Tibial nerve (tissue), 4 donors: ENCODE measurements at regions not wholly inside any gene's neighbourhood (a gene's known extent, or its start where the extent isn't known, plus 50 kb on each side); places are given as distances from the start of the nearest gene placed in this dataset.

ENCODE experiments used
- DNase-seq, 2 donors: peaks; one replicate each; pipeline ENCODE4 v3.0.0-alpha.2; 2019; ENCODE audit warnings: low spot score in 2 of 2
- H3K27ac ChIP-seq, 4 donors: fragments of 200-600 bp; sonication (generic) in 3 of 4; one replicate each; pipeline ENCODE4 v1.5.1; 2017 to 2019; ENCODE audit warnings: mild to moderate bottlenecking in 1 of 4
- H3K27me3 ChIP-seq, 2 donors: fragments of 200-600 bp; sonication (generic) in 1 of 2; one replicate each; pipeline versions ENCODE4 v1.5.1 to v1.6.0; 2017 to 2019
- H3K36me3 ChIP-seq, 3 donors: fragments of 200-600 bp; sonication (generic); one replicate each; pipeline ENCODE4 v1.5.1; 2018 to 2019
- H3K4me1 ChIP-seq, 4 donors: fragments of 200-600 bp; sonication (generic) in 3 of 4; one replicate each; pipeline ENCODE4 v1.5.1; 2017 to 2019
- H3K4me3 ChIP-seq, 4 donors: fragments of 200-600 bp; sonication (generic) in 3 of 4; one replicate each; pipeline ENCODE4 v1.5.1; 2017 to 2019; ENCODE audit warnings: mild to moderate bottlenecking in 1 of 4, moderate library complexity in 1 of 4
- H3K9me3 ChIP-seq, 4 donors: fragments of 200-600 bp; sonication (generic) in 3 of 4; one replicate each; pipeline ENCODE4 v1.5.1; 2017 to 2019
- EP300 ChIP-seq, 2 donors: sonication (generic); formaldehyde crosslinking; IDR thresholded peaks; one replicate each; pipeline ENCODE4 v1.6.1; 2017; ENCODE audit warnings: antibody characterized with exemption in 2 of 2, mild to moderate bottlenecking in 1 of 2
- POLR2A ChIP-seq, 2 donors: fragments of 450-650 bp; IDR thresholded peaks; one replicate each; pipeline ENCODE4 v1.6.1; 2017; ENCODE audit warnings: antibody characterized with exemption in 2 of 2, mild to moderate bottlenecking in 2 of 2, moderate library complexity in 2 of 2
- WGBS, 2 donors: methylation state at CpG; one replicate each; pipeline ENCODE4 v1.1.5; 2018; 5-methylcytosine and 5-hydroxymethylcytosine counted together
- TF ChIP-seq, protein P1 (sequence below), 5 experiments: fragments of 200-600 bp in 3 of 5; fragments of 450-650 bp in 2 of 5; sonication (generic) in 3 of 5; IDR thresholded peaks; one replicate each; pipeline ENCODE4 v1.5.1; 2016 to 2019; ENCODE audit warnings: antibody characterized with exemption in 5 of 5, mild to moderate bottlenecking in 3 of 5, moderate library complexity in 2 of 5

DNA sequence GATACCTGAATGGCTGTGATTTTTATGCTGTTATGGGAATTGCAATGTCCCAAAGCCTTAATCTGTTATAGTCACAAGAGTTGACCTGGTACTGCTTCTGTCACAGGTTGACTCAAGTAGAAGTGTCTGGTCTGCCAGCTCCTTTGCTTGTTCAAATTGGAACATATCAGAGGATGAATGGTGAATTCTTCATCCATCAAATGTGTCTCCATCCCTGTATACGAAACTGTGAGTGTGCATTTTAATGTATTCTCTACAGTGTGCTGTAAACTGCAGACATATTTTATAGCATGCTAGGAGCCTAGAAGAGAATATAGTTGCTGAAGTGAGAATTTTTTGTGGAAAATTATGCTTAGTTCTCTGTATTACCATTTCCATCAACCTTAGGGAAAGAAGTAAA lies 608.4 kb downstream of the AMY1C start:
- no peaks in the 10 kb centered on the region for H3K4me1 ChIP-seq
- no peak for DNase-seq
- H3K9me3 ChIP-seq, result no peaks in the 10 kb centered on the region
- 41 to 50% methylated on average over 1 of the region's 1 CpG for WGBS, 2 donors
- TF ChIP-seq, protein P1, sequence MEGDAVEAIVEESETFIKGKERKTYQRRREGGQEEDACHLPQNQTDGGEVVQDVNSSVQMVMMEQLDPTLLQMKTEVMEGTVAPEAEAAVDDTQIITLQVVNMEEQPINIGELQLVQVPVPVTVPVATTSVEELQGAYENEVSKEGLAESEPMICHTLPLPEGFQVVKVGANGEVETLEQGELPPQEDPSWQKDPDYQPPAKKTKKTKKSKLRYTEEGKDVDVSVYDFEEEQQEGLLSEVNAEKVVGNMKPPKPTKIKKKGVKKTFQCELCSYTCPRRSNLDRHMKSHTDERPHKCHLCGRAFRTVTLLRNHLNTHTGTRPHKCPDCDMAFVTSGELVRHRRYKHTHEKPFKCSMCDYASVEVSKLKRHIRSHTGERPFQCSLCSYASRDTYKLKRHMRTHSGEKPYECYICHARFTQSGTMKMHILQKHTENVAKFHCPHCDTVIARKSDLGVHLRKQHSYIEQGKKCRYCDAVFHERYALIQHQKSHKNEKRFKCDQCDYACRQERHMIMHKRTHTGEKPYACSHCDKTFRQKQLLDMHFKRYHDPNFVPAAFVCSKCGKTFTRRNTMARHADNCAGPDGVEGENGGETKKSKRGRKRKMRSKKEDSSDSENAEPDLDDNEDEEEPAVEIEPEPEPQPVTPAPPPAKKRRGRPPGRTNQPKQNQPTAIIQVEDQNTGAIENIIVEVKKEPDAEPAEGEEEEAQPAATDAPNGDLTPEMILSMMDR (IDR thresholded peaks at IDR 0.05), result no peak
- TF ChIP-seq EP300 (IDR thresholded peaks at IDR 0.05) (no peak), POLR2A (IDR thresholded peaks at IDR 0.05) (no peak)
- H3K36me3 ChIP-seq, result no peaks in the 10 kb centered on the region
- no peaks in the 10 kb centered on the region for H3K27me3 ChIP-seq
- no peak overlapping the region for H3K27ac ChIP-seq
- no peak overlapping the region for H3K4me3 ChIP-seq

DNA sequence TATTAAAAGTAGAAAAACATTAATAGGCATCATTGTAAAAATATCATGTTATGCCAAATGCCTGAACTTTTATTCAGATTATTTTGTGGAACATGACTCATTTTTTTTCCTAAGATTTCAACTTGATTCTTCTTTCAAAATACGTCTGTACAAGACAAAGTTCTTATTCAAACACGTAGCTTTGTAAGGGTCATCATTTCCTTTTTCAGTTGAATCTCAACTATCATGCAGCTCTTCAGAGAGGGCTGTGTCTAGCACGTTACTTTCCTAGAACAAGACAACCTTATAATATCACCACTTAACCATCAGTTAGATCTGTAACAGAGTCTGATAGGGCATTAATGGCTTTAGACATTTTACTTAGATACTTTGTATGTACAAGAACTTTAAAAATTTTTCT lies 608.9 kb downstream of the AMY1C start:
- H3K4me3 ChIP-seq, result no peak overlapping the region
- WGBS, 2 donors, result 21 to 30% methylated on average over 3 of the region's 3 CpGs
- H3K4me1 ChIP-seq, result no peaks in the 10 kb centered on the region
- no peak for DNase-seq
- H3K27ac ChIP-seq, result no peak overlapping the region
- H3K9me3 ChIP-seq, result no peaks in the 10 kb centered on the region
- no peak for TF ChIP-seq POLR2A (IDR thresholded peaks at IDR 0.05)
- TF ChIP-seq, protein P1 (IDR thresholded peaks at IDR 0.05), result no peak
- no peak for TF ChIP-seq EP300 (IDR thresholded peaks at IDR 0.05)
- H3K36me3 ChIP-seq, result no peaks in the 10 kb centered on the region
- no peaks in the 10 kb centered on the region for H3K27me3 ChIP-seq

DNA sequence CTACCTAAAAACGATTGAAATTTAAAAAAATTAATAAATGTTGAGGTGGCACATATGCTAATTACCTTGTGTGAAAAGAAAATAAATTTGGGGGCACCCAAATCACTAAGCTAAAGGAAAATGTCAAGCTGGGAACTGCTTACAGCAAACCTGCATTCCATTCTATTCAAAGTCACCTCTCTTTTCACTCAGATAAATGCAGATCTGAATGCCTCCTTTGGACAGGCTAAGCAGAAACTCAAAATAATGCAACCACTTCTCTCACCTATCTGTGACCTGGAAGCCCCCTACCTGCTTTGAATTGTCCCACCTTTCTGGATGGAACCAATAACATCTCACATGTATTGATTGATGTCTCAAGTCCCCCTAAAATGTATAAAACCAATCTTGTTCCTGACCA lies 628.7 kb downstream of the AMY1C start:
- WGBS, 2 donors, result 18 to 21% methylated on average over 1 of the region's 1 CpG
- Histone ChIP-seq H3K4me3 (no peak overlapping the region), H3K4me1 (no peaks in the 10 kb centered on the region), H3K9me3 (no peaks in the 10 kb centered on the region), H3K27me3 (no peaks in the 10 kb centered on the region), H3K36me3 (no peaks in the 10 kb centered on the region), H3K27ac (no peak overlapping the region)
- DNase-seq, result no peak
- TF ChIP-seq POLR2A (IDR thresholded peaks at IDR 0.05), result no peak
- TF ChIP-seq EP300 (IDR thresholded peaks at IDR 0.05), result no peak
- TF ChIP-seq, protein P1 (IDR thresholded peaks at IDR 0.05), result no peak

DNA sequence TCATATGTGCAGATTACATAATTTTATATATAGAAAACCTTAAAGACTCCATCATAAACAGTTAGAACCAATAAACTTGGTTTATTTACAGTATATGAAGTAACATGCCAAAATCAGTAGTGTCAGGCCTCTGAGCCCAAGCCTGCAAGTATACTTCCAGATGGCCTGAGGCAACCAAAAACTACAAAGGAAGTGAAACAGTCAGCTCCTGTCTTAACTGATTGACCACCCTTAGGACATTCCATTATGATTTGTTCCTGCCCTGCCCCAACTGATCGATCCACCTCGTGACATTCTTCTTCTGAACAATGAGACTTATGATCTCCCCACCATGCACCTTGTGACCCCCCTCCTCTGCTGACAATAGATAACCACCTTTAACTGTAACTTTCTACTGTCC lies 630.3 kb downstream of the AMY1C start:
- TF ChIP-seq POLR2A (IDR thresholded peaks at IDR 0.05) (no peak), EP300 (IDR thresholded peaks at IDR 0.05) (no peak)
- TF ChIP-seq, protein P1 (IDR thresholded peaks at IDR 0.05), result no peak
- Histone ChIP-seq H3K27ac (no peak overlapping the region), H3K9me3 (no peaks in the 10 kb centered on the region), H3K4me3 (no peak overlapping the region), H3K27me3 (no peaks in the 10 kb centered on the region), H3K36me3 (no peaks in the 10 kb centered on the region), H3K4me1 (no peaks in the 10 kb centered on the region)
- 55 to 60% methylated on average over 2 of the region's 2 CpGs for WGBS, 2 donors
- DNase-seq, result no peak

DNA sequence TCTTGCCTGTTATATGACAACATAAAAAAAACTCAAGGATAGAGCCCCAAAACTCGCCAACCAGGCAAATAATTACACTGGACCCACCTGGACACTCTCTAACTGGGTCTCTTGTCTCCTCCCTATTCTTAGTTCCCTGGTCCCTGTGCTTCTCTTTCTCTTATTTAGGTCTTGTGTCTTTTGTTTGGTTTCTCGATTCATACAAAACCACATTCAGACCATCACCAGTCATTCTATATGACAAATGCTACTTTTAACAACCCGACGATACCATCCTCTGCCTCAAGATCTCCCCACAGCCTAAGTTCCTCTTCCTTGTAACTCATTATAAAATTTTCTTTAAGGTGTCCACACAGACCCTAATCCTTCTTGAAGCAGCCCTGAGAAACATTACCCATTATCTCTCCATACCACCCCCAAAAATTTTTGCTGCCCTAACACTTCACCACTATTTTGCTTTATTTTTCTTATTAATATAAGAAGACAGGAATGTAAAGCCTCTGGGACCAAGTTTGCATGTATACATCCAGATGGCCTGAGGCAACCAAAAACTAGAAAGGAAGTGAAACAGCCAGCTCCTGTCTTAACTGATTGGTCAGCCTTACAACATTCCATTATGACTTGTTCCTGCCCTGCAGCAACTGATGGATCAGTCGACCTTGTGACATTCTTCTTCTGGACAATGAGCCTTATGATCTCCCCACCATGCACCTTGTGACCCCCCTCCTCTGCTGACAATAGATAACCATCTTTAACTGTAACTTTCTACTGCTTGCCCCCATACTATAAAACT lies 638.2 kb downstream of the AMY1C start:
- Histone ChIP-seq H3K4me1 (no peaks in the 10 kb centered on the region), H3K27me3 (no peaks in the 10 kb centered on the region), H3K9me3 (no peaks in the 10 kb centered on the region), H3K36me3 (no peaks in the 10 kb centered on the region), H3K27ac (no peak overlapping the region), H3K4me3 (no peak overlapping the region)
- DNase-seq, result no peak
- TF ChIP-seq, protein P1 (IDR thresholded peaks at IDR 0.05), result no peak
- TF ChIP-seq EP300 (IDR thresholded peaks at IDR 0.05), result no peak
- no peak for TF ChIP-seq POLR2A (IDR thresholded peaks at IDR 0.05)
- WGBS, 2 donors, result 60 to 65% methylated on average over 5 of the region's 5 CpGs
